Brain microvascular endothelial cell (primary cell): ENCODE measurements at regions not wholly inside any gene's neighbourhood (a gene's known extent, or its start where the extent isn't known, plus 50 kb on each side); places are given as distances from the start of the nearest gene placed in this dataset.

Experiments
- DNase-seq: peaks from one replicate; pipeline ENCODE4 v3.0.0-alpha.2; 2020
- H3K27ac ChIP-seq: fragments of 250-450 bp; sonication (Bioruptor Pico); 2 replicates; pipeline ENCODE4 v1.5.1; 2020; ENCODE audit warnings: mild to moderate bottlenecking, moderate library complexity
- H3K27me3 ChIP-seq: fragments of 250-450 bp; sonication (Bioruptor Pico); replicated peaks from 2 replicates; pipeline ENCODE4 v1.5.1; 2020; ENCODE audit warnings: mild to moderate bottlenecking
- H3K36me3 ChIP-seq: fragments of 250-450 bp; sonication (Bioruptor Pico); replicated peaks from 2 replicates; pipeline ENCODE4 v1.5.1; 2020; ENCODE audit warnings: mild to moderate bottlenecking
- H3K4me3 ChIP-seq: 2 replicates; pipeline ENCODE4 v1.5.1; 2011; ENCODE audit warnings: low read depth, mild to moderate bottlenecking, control low read depth, low read length, moderate library complexity
- in situ Hi-C: cut with HindIII; loops from 2 replicates; pipeline ENCODE4 v1.10.0; 2017; ENCODE audit warnings: low sequenced_read_pairs, low pct_ligation_motif_present
- TF ChIP-seq, protein P1 (sequence below): IDR thresholded peaks from 2 replicates; pipeline ENCODE4 v1.5.1; 2011; ENCODE audit warnings: low read depth, mild to moderate bottlenecking, moderate library complexity, low read length, control low read depth, inconsistent platforms; ENCODE audit errors: missing control alignments

DNA sequence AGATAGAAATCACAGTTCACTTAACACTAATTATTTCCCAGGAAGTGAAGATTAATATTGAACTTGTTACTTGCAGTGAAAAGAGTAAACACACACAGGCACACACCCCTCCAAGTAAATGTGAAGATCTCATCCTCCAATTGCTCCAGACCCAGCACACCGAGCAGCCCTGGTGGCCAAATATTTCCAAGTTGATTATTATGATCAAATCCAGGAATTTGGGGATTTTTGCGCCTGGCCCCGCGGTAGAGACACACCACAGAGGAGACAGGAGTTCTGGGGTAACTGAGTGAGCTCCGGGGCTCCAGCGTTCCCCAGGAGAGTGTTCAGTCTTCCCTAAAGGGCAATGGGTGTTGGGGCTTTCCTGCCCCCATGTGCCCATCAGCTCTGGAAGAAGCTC is 431.5 kb downstream of the BCL11B start:
- Histone ChIP-seq H3K4me3 (no peak overlapping the region), H3K27ac (no peak overlapping the region), H3K27me3 (no peaks in the 10 kb centered on the region), H3K36me3 (no peaks in the 10 kb centered on the region)
- in situ Hi-C loops: no loop called here
- TF ChIP-seq, protein P1, sequence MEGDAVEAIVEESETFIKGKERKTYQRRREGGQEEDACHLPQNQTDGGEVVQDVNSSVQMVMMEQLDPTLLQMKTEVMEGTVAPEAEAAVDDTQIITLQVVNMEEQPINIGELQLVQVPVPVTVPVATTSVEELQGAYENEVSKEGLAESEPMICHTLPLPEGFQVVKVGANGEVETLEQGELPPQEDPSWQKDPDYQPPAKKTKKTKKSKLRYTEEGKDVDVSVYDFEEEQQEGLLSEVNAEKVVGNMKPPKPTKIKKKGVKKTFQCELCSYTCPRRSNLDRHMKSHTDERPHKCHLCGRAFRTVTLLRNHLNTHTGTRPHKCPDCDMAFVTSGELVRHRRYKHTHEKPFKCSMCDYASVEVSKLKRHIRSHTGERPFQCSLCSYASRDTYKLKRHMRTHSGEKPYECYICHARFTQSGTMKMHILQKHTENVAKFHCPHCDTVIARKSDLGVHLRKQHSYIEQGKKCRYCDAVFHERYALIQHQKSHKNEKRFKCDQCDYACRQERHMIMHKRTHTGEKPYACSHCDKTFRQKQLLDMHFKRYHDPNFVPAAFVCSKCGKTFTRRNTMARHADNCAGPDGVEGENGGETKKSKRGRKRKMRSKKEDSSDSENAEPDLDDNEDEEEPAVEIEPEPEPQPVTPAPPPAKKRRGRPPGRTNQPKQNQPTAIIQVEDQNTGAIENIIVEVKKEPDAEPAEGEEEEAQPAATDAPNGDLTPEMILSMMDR: no peak
- no peak for DNase-seq

DNA sequence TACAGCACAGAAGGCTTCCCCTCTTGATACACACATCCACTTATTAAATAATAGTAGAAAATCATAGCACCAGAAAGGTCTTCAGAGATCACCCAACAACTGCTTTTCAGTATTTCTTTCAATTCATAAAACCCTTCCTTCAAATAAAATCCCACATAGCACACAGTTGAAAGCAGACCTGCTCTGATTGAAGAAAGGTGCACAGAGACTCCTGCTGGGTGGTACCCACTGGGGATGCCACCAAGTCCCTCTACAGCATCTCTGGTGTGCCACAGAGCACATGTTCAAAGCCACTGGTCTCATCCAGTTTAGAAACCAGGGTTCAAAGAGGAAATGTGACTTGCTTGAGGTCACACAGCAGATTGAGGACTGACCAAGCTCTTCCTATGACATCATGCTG is 427.5 kb downstream of the BCL11B start:
- Histone ChIP-seq H3K27ac (no peak overlapping the region), H3K27me3 (no peaks in the 10 kb centered on the region), H3K36me3 (no peaks in the 10 kb centered on the region), H3K4me3 (no peak overlapping the region)
- TF ChIP-seq, protein P1: no peak
- in situ Hi-C loops: no loop called here
- no peak for DNase-seq

DNA sequence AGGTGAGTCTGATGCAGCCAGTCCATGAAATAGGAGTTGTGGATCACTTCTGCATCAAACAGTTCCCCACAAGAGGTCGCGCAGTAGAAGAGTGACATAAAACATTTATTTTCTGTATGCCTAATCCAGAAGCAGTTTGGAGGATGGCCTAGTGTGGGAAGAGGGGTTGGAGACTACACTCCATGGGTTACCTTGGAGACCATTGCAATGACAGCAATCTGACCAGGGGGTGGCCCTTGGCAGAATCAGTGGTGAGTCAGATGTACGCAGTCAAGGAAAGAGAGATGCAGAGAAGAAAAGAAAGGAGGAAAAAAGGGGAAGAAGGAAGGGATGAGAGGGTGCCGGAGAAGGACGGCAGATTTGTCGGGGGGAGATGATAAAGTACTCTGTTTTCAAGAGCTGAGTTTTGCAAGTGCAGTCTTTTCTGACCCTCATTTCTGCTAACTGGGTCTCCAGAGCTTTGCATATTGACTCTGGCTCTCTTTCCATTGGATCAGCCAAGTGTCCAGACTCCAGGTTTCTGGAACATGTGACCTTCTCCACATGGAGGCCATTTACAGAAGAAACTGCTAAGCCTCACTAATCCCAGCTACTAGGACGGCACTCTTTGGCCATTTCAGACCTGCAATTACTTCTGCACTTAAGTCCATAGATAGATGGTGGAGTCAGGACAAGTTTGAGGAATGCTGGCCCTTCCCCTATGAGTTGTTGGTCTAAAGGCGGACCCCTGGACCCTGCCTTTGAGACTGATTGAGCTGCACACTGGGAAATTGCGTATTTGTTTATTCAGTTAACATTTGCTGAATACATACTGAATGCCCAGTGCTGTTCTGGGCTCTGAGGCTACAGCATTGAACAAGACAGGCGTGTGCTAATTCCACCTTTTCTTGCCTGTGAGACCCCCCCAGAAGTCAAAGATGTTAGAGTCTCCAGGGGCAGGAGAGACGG is 424.2 kb downstream of the BCL11B start:
- H3K27ac ChIP-seq: no peak overlapping the region
- H3K27me3 ChIP-seq: no peaks in the 10 kb centered on the region
- no peak for DNase-seq
- TF ChIP-seq, protein P1: no peak
- H3K4me3 ChIP-seq: no peak overlapping the region
- in situ Hi-C loops: no loop called here
- no peaks in the 10 kb centered on the region for H3K36me3 ChIP-seq

DNA sequence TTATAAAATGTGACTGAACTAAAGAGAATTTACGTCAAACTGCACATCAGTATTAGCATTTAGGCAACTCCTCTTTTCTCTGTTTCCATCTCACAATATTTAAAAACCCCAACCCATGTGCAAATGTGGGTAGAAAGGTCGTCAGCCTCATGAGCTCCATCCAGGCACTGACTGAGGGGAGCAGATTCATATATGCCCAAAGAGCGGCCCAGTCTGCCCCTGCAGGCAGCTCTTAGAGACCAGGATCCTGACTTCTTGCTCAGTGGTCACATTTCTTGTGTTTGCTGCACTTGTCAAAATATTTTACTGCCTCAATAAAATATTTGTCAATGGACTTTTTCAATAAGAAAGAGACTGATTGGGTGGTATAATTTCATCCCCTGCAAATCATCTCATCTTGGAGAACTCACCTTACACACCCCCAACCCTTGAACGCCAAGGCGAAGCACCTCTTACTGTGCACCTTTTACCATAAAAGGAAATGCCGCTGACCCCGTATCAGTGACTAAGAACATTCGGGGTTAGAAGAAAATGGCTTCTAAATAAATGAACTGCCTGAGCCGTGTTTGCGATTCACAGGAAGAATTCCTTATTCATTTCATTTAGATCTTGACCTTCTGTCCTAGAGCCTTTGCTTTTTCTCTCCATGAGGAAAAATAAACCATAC is 418.8 kb downstream of the BCL11B start:
- no peak overlapping the region for H3K27ac ChIP-seq
- no peaks in the 10 kb centered on the region for H3K36me3 ChIP-seq
- no peak overlapping the region for H3K4me3 ChIP-seq
- DNase-seq: no peak
- in situ Hi-C loops: no loop called here
- TF ChIP-seq, protein P1: no peak
- H3K27me3 ChIP-seq: no peaks in the 10 kb centered on the region

DNA sequence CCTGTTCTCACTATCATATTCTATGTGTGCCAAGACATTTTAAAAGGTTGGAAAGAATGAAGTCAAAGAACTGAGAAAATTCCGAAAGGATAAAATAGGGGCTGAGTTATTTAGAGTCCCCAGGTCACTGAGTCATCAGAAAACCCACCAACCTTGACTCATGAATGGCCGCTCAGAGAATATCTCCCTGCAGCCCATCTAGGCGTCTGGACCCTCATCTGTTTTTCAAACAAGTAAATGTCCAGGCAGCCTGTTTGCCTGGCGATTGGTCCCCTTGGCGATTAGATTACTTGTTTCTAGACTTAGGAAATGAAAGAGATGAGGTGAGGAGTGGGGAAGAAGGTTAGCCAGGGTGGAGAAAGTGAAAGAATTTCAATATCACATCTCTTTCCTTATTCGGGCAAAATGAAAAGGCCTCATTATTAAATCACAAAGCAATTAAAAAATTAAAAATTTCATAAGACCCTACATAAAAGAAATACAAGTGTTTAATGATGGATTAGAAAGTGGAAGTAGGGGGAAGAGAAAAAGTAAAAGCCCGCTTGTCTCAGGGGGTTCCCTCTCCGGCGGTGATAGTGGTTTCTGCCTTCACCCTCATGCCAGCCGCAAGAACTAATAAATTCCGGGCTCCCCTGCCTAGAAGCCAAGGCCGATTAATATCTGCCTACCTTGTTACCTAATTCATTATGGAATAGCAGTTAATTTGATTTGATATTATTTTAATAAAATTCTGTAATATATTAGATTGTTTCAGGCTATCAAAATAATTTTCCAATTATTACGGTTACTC is 415.9 kb downstream of the BCL11B start:
- H3K27ac ChIP-seq: no peak overlapping the region
- TF ChIP-seq, protein P1: no peak
- in situ Hi-C loops: no loop called here
- H3K4me3 ChIP-seq: no peak overlapping the region
- DNase-seq: no peak
- no peaks in the 10 kb centered on the region for H3K36me3 ChIP-seq
- no peaks in the 10 kb centered on the region for H3K27me3 ChIP-seq
